Neural cell (in vitro differentiated cells): ENCODE measurements at regions not wholly inside any gene's neighbourhood (a gene's known extent, or its start where the extent isn't known, plus 50 kb on each side); places are given as distances from the start of the nearest gene placed in this dataset.

Experiments
- H2AFZ ChIP-seq: fragments of 200-600, 300-800 bp; sonication (generic), shearing (Covaris generic); 2 replicates; pipeline ENCODE4 v1.6.0; 2014; ENCODE audit warnings: low read depth, mild to moderate bottlenecking, antibody characterized with exemption, low read length, moderate library complexity
- H3F3A ChIP-seq: fragments of 200-600 bp; shearing (Covaris generic); 2 replicates; pipeline ENCODE4 v1.6.1; 2016; ENCODE audit warnings: mild to moderate bottlenecking, moderate library complexity, mixed read lengths, antibody characterized with exemption, low read length; ENCODE audit not compliant: insufficient read depth, poor library complexity, severe bottlenecking
- H3K27ac ChIP-seq: fragments of 200-600, 300-800 bp; sonication (generic), shearing (Covaris generic); 2 replicates; pipeline ENCODE4 v1.5.1; 2014; ENCODE audit warnings: mild to moderate bottlenecking, low read length, moderate library complexity
- H3K27me3 ChIP-seq: fragments of 300-800, 200-600 bp; sonication (generic), shearing (Covaris generic); 2 replicates; pipeline ENCODE4 v1.6.0; 2014; ENCODE audit warnings: mild to moderate bottlenecking, low read depth, low read length, moderate library complexity; ENCODE audit not compliant: insufficient read depth
- H3K36me3 ChIP-seq: fragments of 300-800, 200-600 bp; sonication (generic), shearing (Covaris generic); 2 replicates; pipeline ENCODE4 v1.5.1; 2014; ENCODE audit warnings: mild to moderate bottlenecking, antibody characterized with exemption, low read length, moderate library complexity; ENCODE audit not compliant: insufficient read depth
- H3K4me2 ChIP-seq: fragments of 300-800, 200-600 bp; sonication (generic), shearing (Covaris generic); 2 replicates; pipeline ENCODE4 v1.6.0; 2014; ENCODE audit warnings: mild to moderate bottlenecking, low read length
- H3K4me3 ChIP-seq: fragments of 300-800, 200-600 bp; sonication (generic), shearing (Covaris generic); 2 replicates; pipeline ENCODE4 v1.5.1; 2014; ENCODE audit warnings: mild to moderate bottlenecking, low read length, moderate library complexity
- H3K79me2 ChIP-seq: fragments of 200-600 bp; shearing (Covaris generic); replicated peaks from 2 replicates; pipeline ENCODE4 v1.6.0; 2014; ENCODE audit warnings: mild to moderate bottlenecking, low read length, moderate library complexity; ENCODE audit not compliant: insufficient read depth
- H3K9ac ChIP-seq: fragments of 300-800, 200-600 bp; sonication (generic), shearing (Covaris generic); 2 replicates; pipeline ENCODE4 v1.6.1; 2016; ENCODE audit warnings: mild to moderate bottlenecking, low read length, mixed read lengths
- H3K9me2 ChIP-seq: fragments of 200-600 bp; shearing (Covaris generic); 2 replicates; pipeline ENCODE4 v1.6.1; 2016; ENCODE audit warnings: mild to moderate bottlenecking, low read length, mixed read lengths; ENCODE audit not compliant: insufficient read depth
- H3K9me3 ChIP-seq: fragments of 200-600, 300-800 bp; sonication (generic), shearing (Covaris generic); 2 replicates; pipeline ENCODE4 v1.6.1; 2016; ENCODE audit warnings: mild to moderate bottlenecking, mixed run types, low read length, moderate library complexity, mixed read lengths
- H4K20me1 ChIP-seq: fragments of 200-600 bp; shearing (Covaris generic); 2 replicates; pipeline ENCODE4 v1.6.1; 2016; ENCODE audit warnings: mild to moderate bottlenecking, mixed run types; ENCODE audit not compliant: insufficient read depth
- EP300 ChIP-seq: fragments of 450-650 bp; conservative IDR thresholded peaks from 2 replicates; pipeline ENCODE4 v1.6.1; 2014; ENCODE audit warnings: antibody characterized with exemption, mild to moderate bottlenecking, moderate library complexity; ENCODE audit not compliant: poor library complexity, severe bottlenecking
- EZH2 ChIP-seq: fragments of 200-600, 300-800 bp; shearing (Covaris generic), sonication (generic); IDR thresholded peaks from 2 replicates; pipeline ENCODE4 v1.6.1; 2014; ENCODE audit warnings: antibody characterized with exemption, low read length, borderline replicate concordance, mild to moderate bottlenecking; ENCODE audit not compliant: insufficient read depth, poor library complexity, severe bottlenecking
- MXI1 ChIP-seq: fragments of 450-650 bp; conservative IDR thresholded peaks from 2 replicates; pipeline ENCODE4 v1.6.1; 2014; ENCODE audit warnings: antibody characterized with exemption, mild to moderate bottlenecking; ENCODE audit not compliant: poor library complexity, severe bottlenecking
- POLR2AphosphoS5 ChIP-seq: IDR thresholded peaks from 2 replicates; pipeline ENCODE4 v1.6.1; 2012
- RAD21 ChIP-seq: fragments of 450-650 bp; conservative IDR thresholded peaks from 2 replicates; pipeline ENCODE4 v1.6.1; 2014; ENCODE audit warnings: antibody characterized with exemption, mild to moderate bottlenecking, moderate library complexity
- REST ChIP-seq: IDR thresholded peaks from 2 replicates; pipeline ENCODE4 v1.6.1; 2012; ENCODE audit warnings: borderline replicate concordance
- SMC3 ChIP-seq: fragments of 450-650 bp; conservative IDR thresholded peaks from 2 replicates; pipeline ENCODE4 v1.6.1; 2014; ENCODE audit warnings: antibody characterized with exemption, mild to moderate bottlenecking, moderate library complexity; ENCODE audit not compliant: poor library complexity
- TAF1 ChIP-seq: IDR thresholded peaks from 2 replicates; pipeline ENCODE4 v1.6.1; 2012; ENCODE audit warnings: low read depth
- TF ChIP-seq, protein P1 (sequence below): fragments of 450-650 bp; IDR thresholded peaks from 2 replicates; pipeline ENCODE4 v1.5.1; 2014; ENCODE audit warnings: antibody characterized with exemption, mild to moderate bottlenecking, moderate library complexity; ENCODE audit not compliant: poor library complexity, severe bottlenecking

DNA sequence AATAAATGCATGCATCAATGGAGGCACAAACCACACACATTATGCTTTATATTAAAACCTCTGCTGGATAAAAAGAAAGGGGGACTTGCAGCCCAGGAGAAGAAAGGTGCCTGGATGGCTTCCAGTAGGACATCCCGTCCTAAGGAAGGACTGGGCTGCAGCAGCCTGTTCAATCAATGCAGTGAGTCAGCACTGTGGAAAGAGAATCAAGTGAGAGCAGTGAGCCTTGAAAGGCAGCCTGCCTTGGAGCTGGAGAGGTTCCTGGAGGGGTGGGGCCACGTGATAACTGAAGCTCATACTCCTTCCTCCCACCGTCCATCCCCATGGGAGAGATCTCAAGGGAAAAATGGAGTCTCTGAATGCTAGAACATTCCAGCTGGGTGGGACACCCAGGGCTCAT lies 501.2 kb downstream of the ADRA2A start:
- no peaks in the 10 kb centered on the region for H3K9me3 ChIP-seq
- TF ChIP-seq RAD21 (no peak), REST (no peak), TAF1 (no peak), EZH2 (no peak), SMC3 (no peak), MXI1 (no peak), EP300 (no peak), POLR2AphosphoS5 (no peak)
- TF ChIP-seq, protein P1, sequence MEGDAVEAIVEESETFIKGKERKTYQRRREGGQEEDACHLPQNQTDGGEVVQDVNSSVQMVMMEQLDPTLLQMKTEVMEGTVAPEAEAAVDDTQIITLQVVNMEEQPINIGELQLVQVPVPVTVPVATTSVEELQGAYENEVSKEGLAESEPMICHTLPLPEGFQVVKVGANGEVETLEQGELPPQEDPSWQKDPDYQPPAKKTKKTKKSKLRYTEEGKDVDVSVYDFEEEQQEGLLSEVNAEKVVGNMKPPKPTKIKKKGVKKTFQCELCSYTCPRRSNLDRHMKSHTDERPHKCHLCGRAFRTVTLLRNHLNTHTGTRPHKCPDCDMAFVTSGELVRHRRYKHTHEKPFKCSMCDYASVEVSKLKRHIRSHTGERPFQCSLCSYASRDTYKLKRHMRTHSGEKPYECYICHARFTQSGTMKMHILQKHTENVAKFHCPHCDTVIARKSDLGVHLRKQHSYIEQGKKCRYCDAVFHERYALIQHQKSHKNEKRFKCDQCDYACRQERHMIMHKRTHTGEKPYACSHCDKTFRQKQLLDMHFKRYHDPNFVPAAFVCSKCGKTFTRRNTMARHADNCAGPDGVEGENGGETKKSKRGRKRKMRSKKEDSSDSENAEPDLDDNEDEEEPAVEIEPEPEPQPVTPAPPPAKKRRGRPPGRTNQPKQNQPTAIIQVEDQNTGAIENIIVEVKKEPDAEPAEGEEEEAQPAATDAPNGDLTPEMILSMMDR: no peak

DNA sequence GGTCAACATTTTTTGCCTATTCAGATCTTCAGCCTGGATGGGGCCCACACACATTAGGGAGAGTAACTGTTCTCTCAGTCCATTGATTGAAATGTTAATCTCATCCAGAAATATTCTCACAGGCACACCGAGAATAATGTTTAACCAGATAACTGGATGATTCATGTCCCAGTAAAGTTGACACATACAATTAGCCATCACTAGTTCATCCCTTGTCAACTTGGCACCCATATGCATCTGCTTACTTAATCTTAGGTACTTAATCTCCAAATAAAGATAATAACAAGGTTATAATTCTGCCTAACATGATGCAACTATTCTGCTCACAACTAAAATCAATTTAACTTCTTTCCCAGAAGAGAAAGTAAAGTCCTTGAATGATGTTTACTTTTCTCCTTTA lies 502.6 kb downstream of the ADRA2A start:
- H3K9me3 ChIP-seq: no peaks in the 10 kb centered on the region
- no peaks in the 10 kb centered on the region for H3F3A ChIP-seq
- no peak for TF ChIP-seq POLR2AphosphoS5
- TF ChIP-seq, protein P1: no peak
- H3K27me3 ChIP-seq: no peaks in the 10 kb centered on the region
- H4K20me1 ChIP-seq: no peaks in the 10 kb centered on the region
- no peak overlapping the region for H2AFZ ChIP-seq
- H3K79me2 ChIP-seq: no peaks in the 10 kb centered on the region
- H3K27ac ChIP-seq: no peak overlapping the region
- no peak overlapping the region for H3K9ac ChIP-seq
- H3K36me3 ChIP-seq: no peaks in the 10 kb centered on the region
- H3K4me2 ChIP-seq: no peak overlapping the region
- no peak overlapping the region for H3K4me3 ChIP-seq
- H3K9me2 ChIP-seq: no peaks in the 10 kb centered on the region

More for the DNA sequence above, 501.2 kb downstream of the ADRA2A start:
- Histone ChIP-seq H3K9ac (no peak overlapping the region), H3K79me2 (no peaks in the 10 kb centered on the region), H3K9me2 (no peaks in the 10 kb centered on the region), H3K36me3 (no peaks in the 10 kb centered on the region), H3K27ac (no peak overlapping the region), H3K4me3 (no peak overlapping the region), H4K20me1 (no peaks in the 10 kb centered on the region), H3K4me2 (no peak overlapping the region), H3F3A (no peaks in the 10 kb centered on the region), H2AFZ (no peak overlapping the region), H3K27me3 (no peaks in the 10 kb centered on the region)
